RWPE2 (cell line): ENCODE measurements at regions not wholly inside any gene's neighbourhood (a gene's known extent, or its start where the extent isn't known, plus 50 kb on each side); places are given as distances from the start of the nearest gene placed in this dataset.

ENCODE experiments used
- ATAC-seq: fragments of 200-7000 bp; cut with Tn5 transposase; 3 replicates; pipeline ENCODE4 v1.9.1; 2021; ENCODE audit warnings: low read depth
- DNase-seq: peaks from one replicate; pipeline ENCODE4 v3.0.0-alpha.2; 2020; ENCODE audit warnings: low spot score
- H3K27ac ChIP-seq: fragments of 450-650 bp; 2 replicates; pipeline ENCODE4 v1.5.1; 2017; ENCODE audit warnings: mild to moderate bottlenecking; ENCODE audit not compliant: poor library complexity, severe bottlenecking
- H3K27me3 ChIP-seq: fragments of 250-450 bp; sonication (Bioruptor Pico); 2 replicates; pipeline ENCODE4 v1.5.1; 2021; ENCODE audit warnings: mild to moderate bottlenecking, moderate library complexity; ENCODE audit not compliant: insufficient read depth, poor library complexity, severe bottlenecking
- H3K36me3 ChIP-seq: fragments of 250-450 bp; sonication (Bioruptor Pico); 2 replicates; pipeline ENCODE4 v1.5.1; 2020; ENCODE audit warnings: low read depth, mild to moderate bottlenecking, moderate library complexity
- H3K4me1 ChIP-seq: fragments of 250-450 bp; sonication (Bioruptor Pico); 2 replicates; pipeline ENCODE4 v1.5.1; 2021; ENCODE audit warnings: mild to moderate bottlenecking, moderate library complexity; ENCODE audit not compliant: insufficient read depth, poor library complexity, severe bottlenecking
- H3K4me3 ChIP-seq: fragments of 250-450 bp; sonication (Bioruptor Pico); 2 replicates; pipeline ENCODE4 v1.5.1; 2021; ENCODE audit warnings: mild to moderate bottlenecking, moderate library complexity; ENCODE audit not compliant: severe bottlenecking
- H3K9me3 ChIP-seq: fragments of 250-450 bp; sonication (Bioruptor Pico); 2 replicates; pipeline ENCODE4 v1.5.1; 2021; ENCODE audit warnings: mild to moderate bottlenecking, moderate library complexity; ENCODE audit not compliant: severe bottlenecking
- TF ChIP-seq, protein P1 (sequence below): fragments of 450-650 bp; IDR thresholded peaks from one replicate; pipeline ENCODE4 v1.5.1; 2017; ENCODE audit warnings: mild to moderate bottlenecking, moderate library complexity; ENCODE audit not compliant: poor library complexity, severe bottlenecking

DNA sequence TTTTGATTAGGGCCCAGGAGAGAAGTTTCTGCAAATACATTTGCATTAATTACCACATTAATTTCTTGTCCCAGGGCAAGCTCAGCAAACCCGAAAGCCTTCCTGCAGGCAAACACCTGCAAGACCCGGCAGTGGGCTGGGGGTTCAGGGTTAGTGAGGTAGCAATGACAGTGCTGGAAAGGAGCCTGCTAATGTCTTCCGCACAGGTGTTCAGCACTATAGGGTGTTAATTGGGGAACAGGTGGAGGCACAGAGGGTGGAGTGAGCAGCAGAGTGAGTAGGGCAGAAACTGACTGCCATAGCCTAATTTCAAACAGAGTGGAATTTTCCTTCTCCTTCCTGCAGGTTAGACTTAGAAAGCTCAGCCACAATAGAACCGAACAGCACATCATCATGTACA, 50.9 kb upstream of the UBASH3B start:
- ATAC-seq, result no peak
- DNase-seq, result no peak
- H3K4me1 ChIP-seq, result no peaks in the 10 kb centered on the region
- no peaks in the 10 kb centered on the region for H3K27me3 ChIP-seq
- no peak overlapping the region for H3K4me3 ChIP-seq
- TF ChIP-seq, protein P1, sequence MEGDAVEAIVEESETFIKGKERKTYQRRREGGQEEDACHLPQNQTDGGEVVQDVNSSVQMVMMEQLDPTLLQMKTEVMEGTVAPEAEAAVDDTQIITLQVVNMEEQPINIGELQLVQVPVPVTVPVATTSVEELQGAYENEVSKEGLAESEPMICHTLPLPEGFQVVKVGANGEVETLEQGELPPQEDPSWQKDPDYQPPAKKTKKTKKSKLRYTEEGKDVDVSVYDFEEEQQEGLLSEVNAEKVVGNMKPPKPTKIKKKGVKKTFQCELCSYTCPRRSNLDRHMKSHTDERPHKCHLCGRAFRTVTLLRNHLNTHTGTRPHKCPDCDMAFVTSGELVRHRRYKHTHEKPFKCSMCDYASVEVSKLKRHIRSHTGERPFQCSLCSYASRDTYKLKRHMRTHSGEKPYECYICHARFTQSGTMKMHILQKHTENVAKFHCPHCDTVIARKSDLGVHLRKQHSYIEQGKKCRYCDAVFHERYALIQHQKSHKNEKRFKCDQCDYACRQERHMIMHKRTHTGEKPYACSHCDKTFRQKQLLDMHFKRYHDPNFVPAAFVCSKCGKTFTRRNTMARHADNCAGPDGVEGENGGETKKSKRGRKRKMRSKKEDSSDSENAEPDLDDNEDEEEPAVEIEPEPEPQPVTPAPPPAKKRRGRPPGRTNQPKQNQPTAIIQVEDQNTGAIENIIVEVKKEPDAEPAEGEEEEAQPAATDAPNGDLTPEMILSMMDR, result no peak
- no peaks in the 10 kb centered on the region for H3K9me3 ChIP-seq
- H3K27ac ChIP-seq, result no peak overlapping the region
- no peaks in the 10 kb centered on the region for H3K36me3 ChIP-seq

DNA sequence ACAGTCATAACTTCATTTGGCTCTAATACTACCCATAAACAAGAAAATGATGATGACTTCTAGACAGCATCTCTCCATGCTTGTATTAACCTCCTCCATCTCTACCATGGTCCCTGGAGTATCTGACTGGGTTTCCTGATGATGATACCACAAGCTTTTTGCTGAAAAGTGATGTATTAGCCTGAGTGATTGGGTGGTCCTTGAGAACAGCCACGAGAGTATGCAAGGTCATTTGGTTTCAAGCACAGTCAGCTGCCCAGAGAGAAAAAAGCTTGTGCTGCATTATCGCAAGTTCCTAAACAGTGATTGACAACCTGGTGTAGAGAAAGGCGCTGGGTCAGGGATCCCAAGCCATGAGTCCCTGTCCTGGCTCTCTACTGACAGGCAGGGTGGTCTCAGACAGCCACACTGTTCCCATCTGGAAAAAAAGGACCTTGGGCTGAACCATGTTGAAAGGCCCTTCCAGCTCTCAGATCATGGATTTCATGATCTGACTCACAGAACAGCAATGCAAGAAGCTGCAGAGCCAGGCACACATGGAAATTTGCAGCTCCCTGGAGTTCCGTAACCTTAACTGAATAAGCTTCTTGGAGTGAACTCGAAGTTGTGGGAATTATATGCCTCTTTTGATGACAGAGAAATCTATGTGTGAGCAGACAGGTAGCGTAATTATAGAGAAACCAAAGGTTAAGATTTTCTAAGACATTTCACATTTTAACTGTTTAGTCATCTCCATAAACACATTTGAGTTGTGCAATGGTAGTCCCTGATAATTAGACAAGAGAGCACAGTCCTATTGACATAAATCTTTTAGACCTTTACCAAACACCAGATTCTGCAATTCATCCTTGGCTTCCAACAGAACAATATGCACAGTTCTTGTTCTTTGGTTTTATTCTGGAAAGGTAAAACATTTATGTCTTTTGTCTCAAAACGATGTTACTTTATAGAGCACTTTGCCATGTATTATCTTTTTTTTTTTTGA, 54.1 kb upstream of the UBASH3B start:
- no peak overlapping the region for H3K4me3 ChIP-seq
- no peaks in the 10 kb centered on the region for H3K36me3 ChIP-seq
- ATAC-seq (peak; percentile 70), DNase-seq (no peak)
- no peaks in the 10 kb centered on the region for H3K4me1 ChIP-seq
- H3K27me3 ChIP-seq, result no peaks in the 10 kb centered on the region
- no peak overlapping the region for H3K27ac ChIP-seq
- no peaks in the 10 kb centered on the region for H3K9me3 ChIP-seq
- TF ChIP-seq, protein P1, result no peak

DNA sequence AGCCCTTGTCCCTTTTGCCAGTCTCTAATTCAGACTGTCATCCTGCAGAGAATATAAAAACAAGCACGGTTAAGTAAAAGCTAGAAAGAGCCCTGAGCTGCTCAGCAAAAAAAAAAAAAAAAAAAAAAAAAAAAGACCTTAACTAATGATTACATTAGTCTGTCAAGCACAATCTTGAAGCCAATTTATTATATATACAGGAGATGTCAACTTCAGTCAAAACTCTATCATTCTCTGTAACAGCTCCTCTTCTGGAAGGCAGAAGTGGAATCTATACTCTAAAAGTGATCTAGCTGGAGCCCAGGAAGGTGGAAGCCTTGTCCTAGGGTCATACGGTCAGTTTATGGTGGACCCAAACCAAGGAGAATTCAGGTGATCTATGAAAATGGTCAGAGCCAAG, 55.2 kb upstream of the UBASH3B start:
- DNase-seq (no peak), ATAC-seq (no peak)

DNA sequence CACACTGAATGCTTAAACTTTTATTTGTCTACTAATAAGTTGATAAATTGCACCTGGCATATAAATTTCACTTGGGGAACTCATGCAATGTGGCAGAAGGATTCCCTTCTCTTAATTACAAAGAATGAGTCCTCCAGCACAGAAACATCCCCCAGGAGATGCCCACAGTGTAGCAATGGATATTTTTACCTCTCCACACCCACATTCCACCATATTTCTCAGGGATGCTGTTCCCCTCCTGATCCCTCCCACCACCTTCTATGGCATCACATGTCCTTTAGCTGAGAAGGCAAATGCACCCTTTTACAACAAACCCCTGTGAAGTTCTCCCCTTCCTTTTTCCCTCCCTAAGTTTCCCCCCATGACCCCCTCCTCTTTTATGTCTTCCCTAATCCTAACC, 56.1 kb upstream of the UBASH3B start:
- no peak overlapping the region for H3K4me3 ChIP-seq
- H3K27me3 ChIP-seq, result no peaks in the 10 kb centered on the region
- no peaks in the 10 kb centered on the region for H3K4me1 ChIP-seq
- TF ChIP-seq, protein P1, result no peak
- ATAC-seq (no peak), DNase-seq (no peak)
- no peaks in the 10 kb centered on the region for H3K9me3 ChIP-seq
- H3K27ac ChIP-seq, result no peak overlapping the region
- H3K36me3 ChIP-seq, result no peaks in the 10 kb centered on the region

More for the DNA sequence above, 55.2 kb upstream of the UBASH3B start:
- TF ChIP-seq, protein P1, result no peak
- Histone ChIP-seq H3K27me3 (no peaks in the 10 kb centered on the region), H3K27ac (no peak overlapping the region), H3K9me3 (no peaks in the 10 kb centered on the region), H3K36me3 (no peaks in the 10 kb centered on the region), H3K4me3 (no peak overlapping the region), H3K4me1 (no peaks in the 10 kb centered on the region)

DNA sequence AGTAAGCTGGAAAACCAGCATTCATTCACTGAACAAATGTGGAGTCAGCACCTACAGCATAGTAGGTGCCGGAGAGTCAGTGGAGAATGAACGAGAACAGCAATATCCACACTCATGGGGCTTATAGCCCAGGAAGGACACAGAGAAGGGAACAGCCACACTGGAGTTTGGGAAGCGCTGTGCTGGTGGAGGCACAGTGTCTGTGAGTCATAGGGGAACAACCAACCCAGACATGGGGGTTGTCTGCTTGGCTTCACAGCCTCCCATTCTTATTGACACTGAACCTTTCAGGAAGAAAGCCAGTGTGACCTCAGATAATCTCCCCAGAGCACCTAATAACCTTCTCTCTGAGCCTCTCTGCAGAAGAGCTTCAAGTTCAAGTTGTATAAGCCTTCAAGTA, 56.6 kb upstream of the UBASH3B start:
- TF ChIP-seq, protein P1, result no peak
- Histone ChIP-seq H3K4me1 (no peaks in the 10 kb centered on the region), H3K27me3 (no peaks in the 10 kb centered on the region), H3K27ac (no peak overlapping the region), H3K36me3 (no peaks in the 10 kb centered on the region), H3K9me3 (no peaks in the 10 kb centered on the region), H3K4me3 (no peak overlapping the region)
- DNase-seq, result no peak
- ATAC-seq, result no peak
